C4-2B (cell line): ENCODE measurements at regions not wholly inside any gene's neighbourhood (a gene's known extent, or its start where the extent isn't known, plus 50 kb on each side); places are given as distances from the start of the nearest gene placed in this dataset.

ENCODE experiments used
- CTCF ChIP-seq: fragments of 450-650 bp; conservative IDR thresholded peaks from 2 replicates; pipeline ENCODE4 v1.5.1; 2017; ENCODE audit warnings: mild to moderate bottlenecking
- ZFX ChIP-seq: fragments of 450-650 bp; IDR thresholded peaks from 2 replicates; pipeline ENCODE4 v1.6.1; 2017

- no peak for TF ChIP-seq CTCF
- no peak for TF ChIP-seq ZFX
These were observed 780.4 kb upstream of the ALCAM start for GRCh38 chr3:104586344-104586743.
